Adrenal gland (tissue), 9 donors: ENCODE measurements at regions not wholly inside any gene's neighbourhood (a gene's known extent, or its start where the extent isn't known, plus 50 kb on each side); places are given as distances from the start of the nearest gene placed in this dataset.

Experiments used
- DNase-seq, 7 donors: peaks; one replicate each; pipeline ENCODE4 v3.0.0-alpha.2; 2019 to 2020
- H3K27ac ChIP-seq, 5 donors: fragments of 200-600 bp; sonication (generic) in 4 of 5; 1 replicate in 3 of 5; 2 replicates in 2 of 5; pipeline versions ENCODE4 v1.5.1 to v1.8.0; 2016 to 2020; ENCODE audit warnings: mild to moderate bottlenecking in 1 of 5
- H3K27me3 ChIP-seq: fragments of 200-600 bp; 2 replicates; pipeline ENCODE4 v1.8.0; 2021
- H3K36me3 ChIP-seq, 2 donors: fragments of 200-600 bp; replicated peaks in 1 of 2; 1 replicate in 1 of 2; 2 replicates in 1 of 2; pipeline versions ENCODE4 v1.5.1 to v1.8.0; 2018 to 2022
- H3K4me1 ChIP-seq, 2 donors: fragments of 200-600 bp; replicated peaks in 1 of 2; 1 replicate in 1 of 2; 2 replicates in 1 of 2; pipeline versions ENCODE4 v1.5.1 to v1.8.0; 2018 to 2021
- H3K4me3 ChIP-seq, 4 donors: fragments of 200-600 bp; sonication (generic) in 3 of 4; one replicate each; pipeline ENCODE4 v1.5.1; 2016 to 2018
- H3K9me3 ChIP-seq, 3 donors: fragments of 200-600 bp; sonication (generic) in 1 of 3; replicated peaks in 1 of 3; 1 replicate in 2 of 3; 2 replicates in 1 of 3; pipeline versions ENCODE4 v1.5.1 to v1.8.0; 2016 to 2021
- POLR2A ChIP-seq, 2 donors: fragments of 450-650 bp; IDR thresholded peaks; one replicate each; pipeline ENCODE4 v1.6.1; 2017; ENCODE audit warnings: antibody characterized with exemption in 2 of 2, mild to moderate bottlenecking in 2 of 2, moderate library complexity in 1 of 2
- WGBS, 4 donors: extraction: QIAGEN DNeasy Blood & Tissue Kit in 2 of 4; methylation state at CpG; one replicate each; pipeline versions ENCODE4 v1.1.5 to v1.1.7; 2013 to 2017; 5-methylcytosine and 5-hydroxymethylcytosine counted together
- intact Hi-C, 2 donors: fragments of 100-400 bp; cut with DNase I; formaldehyde crosslinking; loops; one replicate each; pipeline versions ENCODE4 v1.14.1 to v1.15.0; 2022 to 2023
- TF ChIP-seq, protein P1 (sequence below), 6 experiments: fragments of 450-650 bp in 4 of 6; fragments of 200-600 bp in 2 of 6; sonication (generic) in 1 of 6; IDR thresholded peaks; 1 replicate in 5 of 6; 2 replicates in 1 of 6; pipeline versions ENCODE4 v1.5.1 to v1.8.0; 2016 to 2021; ENCODE audit warnings: antibody characterized with exemption in 6 of 6, mild to moderate bottlenecking in 2 of 6, moderate library complexity in 1 of 6
- donor health status: healthy with polysubstance abuse.
- donor health status: Bipolar disorder and iron deficiency.
- donor health status: DM: yes; HTN: yes; CAD: no.
- donor health status: DM: no; HTN: no; CAD: no.
- donor health status: DM: no; HTN: no; CAD: no.

DNA sequence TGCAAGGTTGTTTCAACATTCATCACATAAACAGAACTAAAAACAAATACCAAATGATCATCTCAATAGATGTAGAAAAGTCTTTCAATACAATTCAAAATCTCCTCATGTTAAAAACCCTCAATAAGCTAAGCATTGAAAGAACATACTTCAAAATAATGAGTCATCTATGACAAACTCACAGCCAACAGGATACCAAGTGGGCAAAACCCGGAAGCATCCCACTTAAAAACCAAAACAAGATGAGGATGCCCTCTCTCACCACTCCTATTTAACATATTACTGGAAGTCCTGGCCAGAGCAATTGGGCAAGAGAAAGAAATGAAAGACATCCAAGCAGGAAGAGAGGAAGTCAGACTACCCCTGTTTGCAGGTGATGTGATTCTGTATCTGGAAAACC is 992.2 kb upstream of the PIK3C3 start:
- TF ChIP-seq, protein P1, sequence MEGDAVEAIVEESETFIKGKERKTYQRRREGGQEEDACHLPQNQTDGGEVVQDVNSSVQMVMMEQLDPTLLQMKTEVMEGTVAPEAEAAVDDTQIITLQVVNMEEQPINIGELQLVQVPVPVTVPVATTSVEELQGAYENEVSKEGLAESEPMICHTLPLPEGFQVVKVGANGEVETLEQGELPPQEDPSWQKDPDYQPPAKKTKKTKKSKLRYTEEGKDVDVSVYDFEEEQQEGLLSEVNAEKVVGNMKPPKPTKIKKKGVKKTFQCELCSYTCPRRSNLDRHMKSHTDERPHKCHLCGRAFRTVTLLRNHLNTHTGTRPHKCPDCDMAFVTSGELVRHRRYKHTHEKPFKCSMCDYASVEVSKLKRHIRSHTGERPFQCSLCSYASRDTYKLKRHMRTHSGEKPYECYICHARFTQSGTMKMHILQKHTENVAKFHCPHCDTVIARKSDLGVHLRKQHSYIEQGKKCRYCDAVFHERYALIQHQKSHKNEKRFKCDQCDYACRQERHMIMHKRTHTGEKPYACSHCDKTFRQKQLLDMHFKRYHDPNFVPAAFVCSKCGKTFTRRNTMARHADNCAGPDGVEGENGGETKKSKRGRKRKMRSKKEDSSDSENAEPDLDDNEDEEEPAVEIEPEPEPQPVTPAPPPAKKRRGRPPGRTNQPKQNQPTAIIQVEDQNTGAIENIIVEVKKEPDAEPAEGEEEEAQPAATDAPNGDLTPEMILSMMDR (IDR thresholded peaks at IDR 0.05), result no peak
- no peak for TF ChIP-seq POLR2A (IDR thresholded peaks at IDR 0.05)
- intact Hi-C loops, result no loop called here
- Histone ChIP-seq H3K4me1 (no peaks in the 10 kb centered on the region), H3K4me3 (no peak overlapping the region), H3K27me3 (no peaks in the 10 kb centered on the region), H3K9me3 (peaks cover 0 to 5% (median 0%) of the 10 kb centered on the region in 3 donors), H3K27ac (no peak overlapping the region), H3K36me3 (no peaks in the 10 kb centered on the region)
- WGBS, 4 donors, result 76 to 93% (median 84%) methylated on average over 1 of the region's 1 CpG
- no peak for DNase-seq

DNA sequence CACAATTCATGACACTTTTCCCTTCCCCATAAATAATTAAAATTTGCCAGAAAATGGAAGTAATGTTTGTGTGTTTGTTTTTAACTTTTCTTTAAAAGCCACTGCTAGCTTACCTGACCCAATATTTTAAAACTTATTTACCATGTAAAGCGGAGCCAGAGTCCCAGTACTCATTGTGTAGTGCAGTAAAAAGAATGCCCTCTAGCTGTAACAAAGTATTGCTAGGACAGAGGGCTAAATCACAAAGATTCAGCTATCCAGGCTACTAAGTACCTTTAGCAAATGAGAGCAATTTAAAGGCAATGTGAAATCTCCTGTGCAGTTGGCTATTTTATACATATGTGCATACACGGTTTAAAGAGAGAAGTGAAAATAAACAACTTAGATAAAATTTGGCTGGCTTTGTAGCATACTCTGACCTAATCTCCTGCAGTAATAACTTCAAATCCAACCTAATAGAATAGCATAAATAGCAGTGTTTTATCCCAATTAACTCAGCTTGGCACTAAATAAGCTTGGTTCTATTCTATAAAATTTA is 997.4 kb upstream of the PIK3C3 start:
- Histone ChIP-seq H3K4me3 (no peak overlapping the region), H3K4me1 (no peaks in the 10 kb centered on the region), H3K36me3 (no peaks in the 10 kb centered on the region), H3K27ac (no peak overlapping the region), H3K9me3 (peaks cover 0 to 5% (median 0%) of the 10 kb centered on the region in 3 donors), H3K27me3 (no peaks in the 10 kb centered on the region)
- intact Hi-C loops, result no loop called here
- 63 to 66% (median 64%) methylated on average over 2 of the region's 2 CpGs for WGBS, 4 donors
- TF ChIP-seq POLR2A (IDR thresholded peaks at IDR 0.05), result no peak
- TF ChIP-seq, protein P1 (IDR thresholded peaks at IDR 0.05), result no peak
- no peak for DNase-seq

DNA sequence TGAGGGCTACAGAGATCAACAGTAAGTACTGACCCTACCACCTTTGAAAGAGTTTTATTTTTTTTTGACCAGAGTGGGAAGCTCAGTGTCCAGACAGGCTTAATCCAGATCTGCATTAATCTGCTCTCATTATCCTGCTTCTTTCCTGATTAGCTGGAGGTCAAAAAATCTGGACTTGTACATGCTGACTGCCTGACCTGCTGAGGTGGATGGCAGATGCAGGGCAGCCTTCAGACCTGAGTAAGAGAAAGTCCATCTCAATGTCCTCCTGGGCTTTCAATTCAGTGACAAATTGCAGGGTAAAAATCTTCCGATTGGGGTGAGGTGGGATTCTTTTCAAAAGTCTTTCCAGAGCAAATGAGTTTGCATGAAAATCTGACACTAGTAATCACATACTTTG is 998.8 kb upstream of the PIK3C3 start:
- 33 to 65% (median 44%) methylated on average over 1 of the region's 1 CpG for WGBS, 4 donors
- Histone ChIP-seq H3K27ac (no peak overlapping the region), H3K27me3 (no peaks in the 10 kb centered on the region), H3K4me3 (no peak overlapping the region), H3K36me3 (no peaks in the 10 kb centered on the region), H3K9me3 (no peaks in the 10 kb centered on the region), H3K4me1 (no peaks in the 10 kb centered on the region)
- intact Hi-C loops, result no loop called here
- no peak for TF ChIP-seq POLR2A (IDR thresholded peaks at IDR 0.05)
- TF ChIP-seq, protein P1 (IDR thresholded peaks at IDR 0.05), result no peak
- DNase-seq, result no peak

DNA sequence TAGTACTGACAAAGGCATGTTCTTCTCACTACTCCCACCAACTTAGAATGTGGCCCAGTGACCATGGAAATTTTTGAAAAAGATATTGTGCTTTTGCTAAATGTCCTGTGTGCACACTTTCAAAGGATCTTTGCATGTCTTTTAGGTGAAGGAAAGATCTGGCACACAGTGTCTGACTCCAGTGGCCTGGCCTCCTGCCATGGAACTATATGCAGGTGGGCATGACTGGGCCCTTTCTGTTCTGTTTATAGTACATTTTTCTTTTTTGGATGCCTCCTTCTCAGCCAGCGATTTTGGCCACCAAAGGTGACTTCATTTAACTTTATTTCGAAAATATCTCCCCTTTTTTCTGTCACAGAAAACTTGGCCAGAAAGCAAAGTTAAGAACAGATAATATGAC is 999.7 kb upstream of the PIK3C3 start:
- WGBS, 4 donors, result 52 to 76% (median 65%) methylated on average over 2 of the region's 2 CpGs
- intact Hi-C loops, result no loop called here
- no peak overlapping the region for H3K27ac ChIP-seq
- TF ChIP-seq, protein P1 (IDR thresholded peaks at IDR 0.05), result no peak
- TF ChIP-seq POLR2A (IDR thresholded peaks at IDR 0.05), result no peak
- no peak overlapping the region for H3K4me3 ChIP-seq
- no peak for DNase-seq
- no peaks in the 10 kb centered on the region for H3K27me3 ChIP-seq
- H3K36me3 ChIP-seq, result no peaks in the 10 kb centered on the region
- H3K9me3 ChIP-seq, result no peaks in the 10 kb centered on the region
- H3K4me1 ChIP-seq, result no peaks in the 10 kb centered on the region
